ENCODE measurements at regions not wholly inside any gene's neighbourhood (a gene's known extent, or its start where the extent isn't known, plus 50 kb on each side); places are given as distances from the start of the nearest gene placed in this dataset.

- no peaks in the 10 kb centered on the region for H3K79me2 ChIP-seq (ENCODE audit: insufficient read depth, low read length)
- H3K27ac ChIP-seq (ENCODE audit: low read depth in 1 of 2, low read length in 2 of 2): no peak overlapping the region
- Mint-ChIP-seq H3K36me3 (no peaks in the 10 kb centered on the region), H3K4me3 (no peak overlapping the region), H3K4me1 (no peaks in the 10 kb centered on the region), H3K9me3 (peaks cover 0 to 6% (median 0%) of the 10 kb centered on the region in 7 donors), H3K27me3 (ENCODE audit: low read depth in 3 of 3) (peaks cover 3 to 24% (median 11%) of the 10 kb centered on the region in 3 donors), H3K27ac (peak overlapping the region in 1 of 7 donors; percentile 66)
- H4K20me1 ChIP-seq (ENCODE audit: insufficient read depth, low read length): no peaks in the 10 kb centered on the region
- H3K9ac ChIP-seq (ENCODE audit: insufficient read depth, low read length, poor library complexity, severe bottlenecking): no peak overlapping the region
- no peaks in the 10 kb centered on the region for H3K4me1 ChIP-seq (ENCODE audit: control insufficient read depth in 1 of 2, insufficient read depth in 2 of 2, low read length in 2 of 2)
- no peaks in the 10 kb centered on the region for H3K27me3 ChIP-seq (ENCODE audit: control insufficient read depth in 2 of 2, insufficient read depth in 2 of 2, low read length in 2 of 2)
- no peak for DNase-seq
- no peak for TF ChIP-seq CTCF (IDR thresholded peaks at IDR 0.05)
- H3K36me3 ChIP-seq (replicated peaks in 1 of 2; ENCODE audit: control insufficient read depth in 1 of 2, insufficient read depth in 2 of 2, low read length in 2 of 2): no peaks in the 10 kb centered on the region
- intact Hi-C loops (cut with micrococcal nuclease): no loop called here
- no peak overlapping the region for H3K4me2 ChIP-seq (replicated peaks; ENCODE audit: extremely low read depth, low read length, poor library complexity, severe bottlenecking)
- H2AFZ ChIP-seq (ENCODE audit: insufficient read depth, low read depth, low read length, poor library complexity, severe bottlenecking): no peak overlapping the region
- H3K9me3 ChIP-seq (replicated peaks in 1 of 2; ENCODE audit: control insufficient read depth in 1 of 2, insufficient read depth in 1 of 2, low read length in 2 of 2): no peaks in the 10 kb centered on the region
- WGBS (ENCODE audit: insufficient coverage): no CpG with 5 or more reads among the region's 2 CpGs
- H3K4me3 ChIP-seq (replicated peaks in 1 of 3; ENCODE audit: low read depth in 2 of 3, low read length in 3 of 3): no peak overlapping the region
These were observed 122.3 kb downstream of the CHST1 start for GRCh38 chr11:45543081-45543480.

DNA sequence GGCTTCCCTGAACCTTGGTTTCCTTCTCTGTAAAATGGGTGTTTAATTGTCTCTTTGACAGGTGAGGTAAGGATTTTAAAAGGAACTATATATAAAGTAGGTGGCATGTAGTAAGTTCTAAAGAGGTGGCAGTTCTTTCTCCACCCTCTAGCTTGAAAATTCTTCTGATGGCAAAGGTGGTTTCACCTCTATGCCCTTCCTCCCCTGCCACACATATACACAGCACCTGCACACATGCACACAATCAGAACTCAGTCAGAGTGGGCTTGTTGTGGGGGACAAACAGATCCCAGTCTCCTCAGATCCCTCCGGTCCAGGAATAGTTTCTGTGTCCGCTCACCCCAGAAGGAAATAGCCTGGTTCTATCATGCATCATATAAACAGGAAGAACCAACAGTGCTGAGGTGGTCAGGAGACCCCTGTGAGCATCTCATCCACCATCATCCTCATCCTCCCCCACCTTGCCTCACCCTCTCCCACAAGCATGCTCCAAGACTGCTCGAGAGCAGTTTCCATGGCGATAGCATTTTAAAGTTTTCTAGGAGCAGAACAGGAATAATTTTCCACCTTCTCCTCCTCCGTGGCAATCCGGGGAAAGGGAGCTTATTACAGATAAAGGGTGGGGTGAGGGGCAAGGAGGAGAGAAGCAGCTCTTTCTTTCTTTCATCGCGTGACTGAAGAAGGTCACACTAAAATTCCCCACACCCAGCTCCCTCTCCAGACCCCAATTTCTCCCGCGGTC is 123.6 kb downstream of the CHST1 start:
- Mint-ChIP-seq H3K27me3 (ENCODE audit: low read depth in 3 of 3) (peaks cover 10 to 25% (median 12%) of the 10 kb centered on the region in 3 donors), H3K4me1 (no peaks in the 10 kb centered on the region), H3K9me3 (peaks cover 0 to 3% (median 0%) of the 10 kb centered on the region in 7 donors), H3K36me3 (no peaks in the 10 kb centered on the region), H3K4me3 (no peak overlapping the region), H3K27ac (no peak overlapping the region)
- H3K9ac ChIP-seq (ENCODE audit: insufficient read depth, low read length, poor library complexity, severe bottlenecking): no peak overlapping the region
- WGBS (ENCODE audit: insufficient coverage): 79% methylated on average over 2 of the region's 10 CpGs
- no peaks in the 10 kb centered on the region for H3K9me3 ChIP-seq (replicated peaks in 1 of 2; ENCODE audit: control insufficient read depth in 1 of 2, insufficient read depth in 1 of 2, low read length in 2 of 2)
- no peak overlapping the region for H3K4me3 ChIP-seq (replicated peaks in 1 of 3; ENCODE audit: low read depth in 2 of 3, low read length in 3 of 3)
- no peaks in the 10 kb centered on the region for H3K36me3 ChIP-seq (replicated peaks in 1 of 2; ENCODE audit: control insufficient read depth in 1 of 2, insufficient read depth in 2 of 2, low read length in 2 of 2)
- intact Hi-C loops (cut with micrococcal nuclease): no loop called here
- H3K27me3 ChIP-seq (ENCODE audit: control insufficient read depth in 2 of 2, insufficient read depth in 2 of 2, low read length in 2 of 2): no peaks in the 10 kb centered on the region
- TF ChIP-seq CTCF (IDR thresholded peaks at IDR 0.05): no peak
- no peaks in the 10 kb centered on the region for H3K79me2 ChIP-seq (ENCODE audit: insufficient read depth, low read length)
- H4K20me1 ChIP-seq (ENCODE audit: insufficient read depth, low read length): no peaks in the 10 kb centered on the region
- no peak for DNase-seq
- no peak overlapping the region for H3K4me2 ChIP-seq (replicated peaks; ENCODE audit: extremely low read depth, low read length, poor library complexity, severe bottlenecking)
- H3K4me1 ChIP-seq (ENCODE audit: control insufficient read depth in 1 of 2, insufficient read depth in 2 of 2, low read length in 2 of 2): no peaks in the 10 kb centered on the region
- H2AFZ ChIP-seq (ENCODE audit: insufficient read depth, low read depth, low read length, poor library complexity, severe bottlenecking): no peak overlapping the region
- H3K27ac ChIP-seq (ENCODE audit: low read depth in 1 of 2, low read length in 2 of 2): no peak overlapping the region
